H1 (cell line): ENCODE measurements at regions not wholly inside any gene's neighbourhood (a gene's known extent, or its start where the extent isn't known, plus 50 kb on each side); places are given as distances from the start of the nearest gene placed in this dataset.
"Not testable (repeated sequence)": the region's sequence is repeated elsewhere in the genome, so short reads cannot be mapped to it uniquely, and the experiment has no call there.

Experiments used
- EZH2 ChIP-seq: fragments of 200-600 bp; sonication (generic); IDR thresholded peaks from 2 replicates; pipeline ENCODE4 v1.7.1; 2012; ENCODE audit warnings: low read depth, mild to moderate bottlenecking, moderate library complexity, low read length, inconsistent platforms; ENCODE audit not compliant: severe bottlenecking
- HDAC2 ChIP-seq, 2 experiments: fragments of 300-600 bp in 1 of 2; sonication (generic) in 1 of 2; IDR thresholded peaks; 2 replicates each; pipeline ENCODE4 v1.6.1; 2011 to 2012; ENCODE audit warnings: low read depth in 2 of 2, low read length in 2 of 2, mild to moderate bottlenecking in 2 of 2, moderate library complexity in 2 of 2, borderline replicate concordance in 1 of 2, inconsistent platforms in 1 of 2
- RNF2 ChIP-seq: fragments of 200-900, 300-1000 bp; sonication (generic); IDR thresholded peaks from 2 replicates; pipeline ENCODE4 v1.7.1; 2016; ENCODE audit warnings: borderline replicate concordance, low read depth, mild to moderate bottlenecking, antibody characterized with exemption, low read length; ENCODE audit not compliant: poor library complexity, severe bottlenecking; ENCODE audit errors: missing control alignments

DNA sequence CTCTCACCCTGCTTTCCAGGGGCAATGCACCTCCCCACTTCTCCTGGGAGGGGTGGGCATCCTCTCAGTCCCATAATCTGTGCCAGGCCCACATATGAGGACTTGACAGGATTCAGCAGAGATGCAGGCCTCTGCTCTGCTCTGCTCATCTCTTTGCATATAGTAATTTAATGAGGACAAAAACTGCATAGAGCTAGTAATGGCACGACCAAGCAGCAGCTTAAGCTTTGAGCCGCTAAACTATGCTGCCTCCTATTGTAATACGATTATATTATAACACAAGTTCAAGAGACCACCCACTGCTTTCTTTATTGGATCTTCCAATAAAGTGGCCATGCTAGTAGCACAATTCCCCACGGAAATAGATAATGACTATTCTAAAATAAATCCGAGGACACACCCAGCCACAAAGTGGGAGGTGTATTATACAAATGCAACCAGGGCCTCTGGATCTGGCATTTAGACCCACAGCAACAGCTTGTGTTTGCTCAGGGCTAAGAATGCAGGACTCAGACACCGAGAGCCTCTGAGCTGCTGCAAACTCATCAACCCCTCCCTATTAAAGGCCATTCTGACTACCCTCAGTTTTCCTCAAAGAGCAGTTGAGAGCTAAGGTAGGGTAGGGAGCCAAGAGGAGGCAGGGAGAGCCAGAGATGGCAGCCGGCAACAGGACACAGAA, 93.6 kb upstream of the PLGLB2 start:
- not testable (repeated sequence) for TF ChIP-seq RNF2; EZH2; HDAC2 (IDR thresholded peaks at IDR 0.05; ENCODE audit: borderline replicate concordance in 1 of 2, low read depth in 2 of 2, low read length in 2 of 2)
